OCI-LY3 (cell line): ENCODE measurements at regions not wholly inside any gene's neighbourhood (a gene's known extent, or its start where the extent isn't known, plus 50 kb on each side); places are given as distances from the start of the nearest gene placed in this dataset.

Experiments
- H2AFZ ChIP-seq: fragments of 200-600, 300-600 bp; shearing (Covaris generic); 2 replicates; pipeline ENCODE4 v1.6.0; 2014; ENCODE audit warnings: antibody characterized with exemption, low read depth, low read length
- H3K27ac ChIP-seq: fragments of 200-600, 300-600 bp; sonication (generic); 2 replicates; pipeline ENCODE4 v1.5.1; 2014; ENCODE audit warnings: mild to moderate bottlenecking, low read length, moderate library complexity, mixed read lengths
- H3K27me3 ChIP-seq: fragments of 200-600, 300-600 bp; sonication (generic); 2 replicates; pipeline ENCODE4 v1.6.1; 2014; ENCODE audit warnings: low read depth, low read length, mixed read lengths
- H3K36me3 ChIP-seq: fragments of 200-600, 300-600 bp; sonication (generic); replicated peaks from 2 replicates; pipeline ENCODE3; 2014; ENCODE audit warnings: low read depth, low read length, mixed read lengths
- H3K4me1 ChIP-seq: fragments of 300-600, 200-600 bp; sonication (generic); 2 replicates; pipeline ENCODE4 v1.6.1; 2014; ENCODE audit warnings: low read length, mixed read lengths
- H3K4me2 ChIP-seq: fragments of 200-600, 300-600 bp; sonication (generic); 2 replicates; pipeline ENCODE4 v1.6.1; 2014; ENCODE audit warnings: low read length, mixed read lengths
- H3K4me3 ChIP-seq: fragments of 300-600, 200-600 bp; sonication (generic); 2 replicates; pipeline ENCODE4 v1.5.1; 2014; ENCODE audit warnings: antibody characterized with exemption, mild to moderate bottlenecking, low read length, moderate library complexity
- H3K79me2 ChIP-seq: fragments of 300-600, 200-600 bp; shearing (Covaris generic); 2 replicates; pipeline ENCODE4 v1.6.1; 2014; ENCODE audit warnings: mild to moderate bottlenecking, low read length, mixed read lengths
- H3K9ac ChIP-seq: fragments of 300-600, 200-600 bp; shearing (Covaris generic); 2 replicates; pipeline ENCODE4 v1.6.0; 2014; ENCODE audit warnings: mild to moderate bottlenecking, low read length, moderate library complexity
- H3K9me3 ChIP-seq: fragments of 200-600, 300-600 bp; shearing (Covaris generic); 2 replicates; pipeline ENCODE4 v1.6.1; 2014; ENCODE audit warnings: low read length, mixed read lengths; ENCODE audit not compliant: insufficient read depth
- H4K20me1 ChIP-seq: fragments of 200-600, 300-600 bp; sonication (generic); 2 replicates; pipeline ENCODE4 v1.6.1; 2016; ENCODE audit warnings: low read length, mixed read lengths; ENCODE audit not compliant: insufficient read depth
- CTCF ChIP-seq: fragments of 200-600, 300-600 bp; sonication (generic); IDR thresholded peaks from 2 replicates; pipeline ENCODE4 v1.5.1; 2014; ENCODE audit warnings: antibody characterized with exemption, low read length, low read depth
- EZH2phosphoT487 ChIP-seq: fragments of 200-600 bp; shearing (Covaris generic); IDR thresholded peaks from 2 replicates; pipeline ENCODE4 v1.6.1; 2018; ENCODE audit warnings: antibody characterized with exemption, mixed run types, low read depth

GRCh38 chr11:109326781-109327180 lies 95.2 kb upstream of the C11orf87 start:
- Histone ChIP-seq H3K27ac (no peak overlapping the region), H3K4me3 (no peak overlapping the region), H3K4me1 (0 out of 2 replicates have a peak, but pooled peaks cover 4% of the 10 kb centered on the region), H4K20me1 (no peaks in the 10 kb centered on the region), H3K36me3 (no peaks in the 10 kb centered on the region), H2AFZ (no peak overlapping the region), H3K27me3 (no peaks in the 10 kb centered on the region), H3K9ac (no peak overlapping the region), H3K4me2 (no peak overlapping the region), H3K79me2 (no peaks in the 10 kb centered on the region), H3K9me3 (no peaks in the 10 kb centered on the region)
- TF ChIP-seq CTCF (no peak), EZH2phosphoT487 (no peak)

- Histone ChIP-seq H3K27ac (no peak overlapping the region), H3K4me3 (no peak overlapping the region), H3K79me2 (no peaks in the 10 kb centered on the region), H3K36me3 (no peaks in the 10 kb centered on the region), H3K9ac (no peak overlapping the region), H3K4me1 (0 out of 2 replicates have a peak, but pooled peaks cover 4% of the 10 kb centered on the region), H4K20me1 (no peaks in the 10 kb centered on the region), H3K4me2 (no peak overlapping the region), H2AFZ (no peak overlapping the region), H3K9me3 (no peaks in the 10 kb centered on the region), H3K27me3 (no peaks in the 10 kb centered on the region)
- TF ChIP-seq CTCF (no peak), EZH2phosphoT487 (no peak)
Observed at GRCh38 chr11:109329716-109330115, 92.3 kb upstream of the C11orf87 start.

GRCh38 chr11:109338131-109338530 lies 83.9 kb upstream of the C11orf87 start:
- H4K20me1 ChIP-seq = no peaks in the 10 kb centered on the region
- no peak overlapping the region for H3K4me3 ChIP-seq
- no peak overlapping the region for H3K9ac ChIP-seq
- no peaks in the 10 kb centered on the region for H3K79me2 ChIP-seq
- no peaks in the 10 kb centered on the region for H3K4me1 ChIP-seq
- no peak overlapping the region for H3K27ac ChIP-seq
- no peak overlapping the region for H3K4me2 ChIP-seq
- H3K27me3 ChIP-seq = no peaks in the 10 kb centered on the region
- no peak overlapping the region for H2AFZ ChIP-seq
- no peaks in the 10 kb centered on the region for H3K36me3 ChIP-seq
- H3K9me3 ChIP-seq = no peaks in the 10 kb centered on the region
- TF ChIP-seq CTCF (no peak), EZH2phosphoT487 (no peak)

GRCh38 chr11:109342261-109342660 lies 79.7 kb upstream of the C11orf87 start:
- no peak overlapping the region for H3K4me3 ChIP-seq
- no peaks in the 10 kb centered on the region for H3K79me2 ChIP-seq
- H2AFZ ChIP-seq = no peak overlapping the region
- TF ChIP-seq EZH2phosphoT487 = no peak
- TF ChIP-seq CTCF = no peak
- no peaks in the 10 kb centered on the region for H3K9me3 ChIP-seq
- H3K4me1 ChIP-seq = no peaks in the 10 kb centered on the region
- H3K4me2 ChIP-seq = no peak overlapping the region
- H3K9ac ChIP-seq = no peak overlapping the region
- H3K36me3 ChIP-seq = no peaks in the 10 kb centered on the region
- no peak overlapping the region for H3K27ac ChIP-seq
- H3K27me3 ChIP-seq = no peaks in the 10 kb centered on the region
- no peaks in the 10 kb centered on the region for H4K20me1 ChIP-seq
